ENCODE measurements at regions not wholly inside any gene's neighbourhood (a gene's known extent, or its start where the extent isn't known, plus 50 kb on each side); places are given as distances from the start of the nearest gene placed in this dataset.
"Not testable (repeated sequence)": the region's sequence is repeated elsewhere in the genome, so short reads cannot be mapped to it uniquely, and the experiment has no call there.

DNA sequence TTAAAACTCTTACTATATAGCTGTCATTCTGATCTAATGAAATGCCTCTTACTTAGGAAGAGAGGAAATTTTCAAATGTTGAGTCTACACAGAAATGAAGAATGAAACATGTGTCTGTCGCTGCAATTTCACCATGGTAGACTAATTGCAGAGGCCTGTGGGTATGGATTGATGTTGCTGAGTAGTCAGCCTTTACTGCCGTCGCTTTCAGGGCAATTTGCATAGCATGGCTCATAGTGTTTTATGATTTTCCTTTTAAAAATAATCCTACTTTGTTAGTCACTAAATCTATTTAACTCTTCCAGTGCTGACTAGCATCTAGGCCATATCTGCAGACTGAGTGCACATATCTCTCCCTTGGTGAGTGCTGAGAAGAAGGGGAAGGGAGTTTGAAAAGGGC, 819.2 kb downstream of the SATB2 start:
- no peaks in the 10 kb centered on the region for H3K4me1 Mint-ChIP-seq (ENCODE audit: low read depth)

DNA sequence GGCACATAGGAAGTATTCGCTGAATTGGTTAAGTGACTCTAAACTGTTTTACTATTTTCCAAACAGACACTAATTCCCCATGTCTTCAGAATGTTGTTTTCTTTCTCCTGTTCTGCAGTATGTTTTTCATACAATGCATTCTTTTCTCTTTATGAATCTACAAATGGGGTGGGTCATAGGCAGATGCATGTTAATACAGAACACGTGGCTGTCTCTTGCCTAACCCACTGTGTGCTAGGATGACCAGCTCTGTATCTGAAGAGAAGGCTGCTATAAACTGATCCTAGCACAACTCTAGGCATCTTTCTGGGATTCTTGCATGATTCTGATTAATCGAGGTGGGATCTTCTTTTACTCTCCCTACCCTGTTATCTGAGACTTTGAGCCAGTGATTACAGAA, 826.0 kb downstream of the PLCL1 start:
- DNase-seq = no peak
- H3K27ac Mint-ChIP-seq = no peak overlapping the region
- no peaks in the 10 kb centered on the region for H3K4me1 Mint-ChIP-seq (ENCODE audit: low read depth)
- no peaks in the 10 kb centered on the region for H3K36me3 Mint-ChIP-seq (ENCODE audit: low read depth)
- H3K9me3 Mint-ChIP-seq = no peaks in the 10 kb centered on the region
- peaks cover 3% of the 10 kb centered on the region for H3K27me3 Mint-ChIP-seq
- no peak overlapping the region for H3K4me3 Mint-ChIP-seq

More for the DNA sequence above, 819.2 kb downstream of the SATB2 start:
- no peaks in the 10 kb centered on the region for H3K9me3 Mint-ChIP-seq
- H3K27me3 Mint-ChIP-seq = no peaks in the 10 kb centered on the region
- H3K4me3 Mint-ChIP-seq = no peak overlapping the region
- H3K36me3 Mint-ChIP-seq (ENCODE audit: low read depth) = no peaks in the 10 kb centered on the region
- no peak overlapping the region for H3K27ac Mint-ChIP-seq
- no peak for DNase-seq

DNA sequence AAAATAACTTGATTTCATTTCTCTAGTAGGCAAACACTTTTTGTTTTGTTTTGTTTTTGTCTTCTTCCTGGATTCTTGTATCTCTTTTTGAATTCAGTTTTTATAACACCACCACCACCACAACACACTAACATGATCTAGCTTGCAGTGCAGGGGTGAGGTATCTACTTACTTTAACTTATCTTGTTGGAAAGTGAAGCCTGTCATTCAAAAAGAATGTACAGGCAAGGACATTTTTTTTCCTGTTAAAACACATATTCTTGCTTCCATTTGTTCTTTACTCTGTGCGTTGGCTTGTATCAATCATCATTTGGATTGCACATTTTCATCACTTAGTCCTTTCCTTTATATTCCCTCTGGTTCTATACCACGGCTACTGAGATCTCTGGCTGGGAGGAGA, 824.2 kb downstream of the PLCL1 start:
- Mint-ChIP-seq H3K27ac (no peak overlapping the region), H3K4me1 (ENCODE audit: low read depth) (no peaks in the 10 kb centered on the region), H3K9me3 (no peaks in the 10 kb centered on the region), H3K4me3 (no peak overlapping the region), H3K27me3 (peaks cover 3% of the 10 kb centered on the region), H3K36me3 (ENCODE audit: low read depth) (no peaks in the 10 kb centered on the region)
- no peak for DNase-seq

DNA sequence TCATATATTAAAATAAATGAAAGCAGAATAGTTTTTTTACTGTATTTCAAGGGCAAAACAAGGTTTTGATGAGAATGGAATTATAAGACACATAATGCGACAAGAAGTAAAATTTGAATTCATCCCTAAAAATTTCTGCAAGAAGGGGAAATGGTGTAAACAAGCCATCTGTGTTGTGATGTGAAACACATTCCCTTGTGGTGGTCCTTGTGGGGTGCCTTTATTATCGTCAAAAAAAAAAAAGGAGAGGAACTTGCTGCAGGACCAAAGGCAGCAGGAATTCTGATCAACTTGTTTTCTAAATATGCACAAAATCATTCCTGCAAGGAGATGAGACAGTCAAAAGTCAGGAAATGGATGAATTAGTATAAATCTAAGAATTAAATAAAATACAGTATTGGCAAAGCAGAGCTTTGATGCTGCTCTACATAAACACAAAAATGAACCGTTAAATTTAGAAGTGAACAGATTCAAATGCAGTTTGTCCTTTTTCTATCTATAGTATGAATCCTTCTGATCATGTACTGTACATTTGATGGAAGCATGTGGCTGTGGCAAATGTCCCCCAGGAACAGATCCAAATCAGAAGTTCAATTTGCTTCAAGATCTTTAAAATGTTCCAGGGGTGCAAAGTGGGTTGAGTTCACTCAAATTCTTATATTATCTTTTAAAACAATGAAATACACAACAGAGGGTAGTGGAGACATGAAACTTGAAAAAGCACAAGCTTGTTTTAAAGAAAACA, 818.8 kb downstream of the PLCL1 start:
- DNase-seq = no peak
- Mint-ChIP-seq H3K36me3 (ENCODE audit: low read depth) (no peaks in the 10 kb centered on the region), H3K27ac (no peak overlapping the region), H3K27me3 (no peaks in the 10 kb centered on the region), H3K4me1 (ENCODE audit: low read depth) (no peaks in the 10 kb centered on the region), H3K4me3 (no peak overlapping the region), H3K9me3 (no peaks in the 10 kb centered on the region)

DNA sequence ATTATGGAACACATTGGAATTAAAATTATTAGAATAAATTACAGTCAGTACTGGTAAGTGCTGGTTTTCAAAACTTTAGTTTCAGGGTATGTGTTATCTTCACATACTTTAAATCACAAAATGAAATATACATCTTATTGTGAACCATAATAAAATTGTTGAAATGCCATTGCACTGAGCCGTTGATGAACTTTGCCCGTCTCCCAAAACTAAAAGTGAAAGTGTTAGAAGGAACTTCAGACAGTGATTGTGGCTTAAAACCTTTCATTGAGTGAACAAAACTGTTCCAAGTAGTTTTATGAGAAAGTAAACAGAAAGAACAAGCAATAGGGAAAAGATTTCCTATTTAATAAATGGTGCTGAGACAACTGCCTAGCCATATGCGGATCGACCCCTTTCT, 811.6 kb downstream of the PLCL1 start:
- Mint-ChIP-seq H3K4me1 (ENCODE audit: low read depth) (no peaks in the 10 kb centered on the region), H3K4me3 (no peak overlapping the region), H3K27ac (no peak overlapping the region), H3K27me3 (no peaks in the 10 kb centered on the region), H3K9me3 (no peaks in the 10 kb centered on the region), H3K36me3 (ENCODE audit: low read depth) (no peaks in the 10 kb centered on the region)
- no peak for DNase-seq

DNA sequence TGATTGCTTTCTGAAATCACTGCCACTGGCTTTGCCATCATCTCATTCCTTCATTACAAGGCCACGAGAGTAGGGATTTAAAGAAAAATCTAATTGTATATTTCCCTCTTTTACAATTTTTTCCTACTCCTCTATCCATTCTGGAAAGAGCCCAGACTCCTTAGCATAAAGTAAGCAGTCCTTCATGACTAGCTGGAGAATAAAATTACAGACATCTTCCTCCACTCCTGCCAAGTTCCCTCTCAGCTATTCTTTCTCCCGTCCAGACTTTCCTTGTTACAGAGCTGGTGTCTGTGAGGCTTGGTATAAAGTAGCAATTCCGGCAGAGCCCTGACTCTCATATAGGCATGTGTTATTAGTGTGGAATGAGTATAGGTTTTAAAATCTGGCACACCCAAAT, 806.8 kb downstream of the PLCL1 start:
- no peaks in the 10 kb centered on the region for H3K36me3 Mint-ChIP-seq (ENCODE audit: low read depth)
- no peak for DNase-seq
- H3K27me3 Mint-ChIP-seq = no peaks in the 10 kb centered on the region
- no peak overlapping the region for H3K4me3 Mint-ChIP-seq
- H3K27ac Mint-ChIP-seq = no peak overlapping the region
- H3K9me3 Mint-ChIP-seq = no peaks in the 10 kb centered on the region
- H3K4me1 Mint-ChIP-seq (ENCODE audit: low read depth) = no peaks in the 10 kb centered on the region

DNA sequence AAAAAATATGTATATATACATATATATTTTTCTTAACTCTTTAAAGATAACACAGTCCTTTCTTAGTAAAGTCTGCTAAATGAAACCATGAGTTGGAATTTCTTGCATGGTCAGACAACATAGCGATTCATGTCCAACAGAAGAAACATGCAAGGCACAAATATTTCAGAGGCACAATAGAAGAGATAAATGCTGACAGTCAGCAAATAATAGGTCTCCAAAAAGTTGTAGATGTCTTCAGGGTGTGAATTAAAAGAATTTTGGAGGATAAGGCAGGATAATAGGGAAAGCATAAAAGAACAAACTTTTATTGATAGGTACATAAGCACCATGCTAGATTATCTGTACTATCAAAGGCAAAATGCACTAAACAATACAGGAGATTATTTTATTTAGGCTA, 800.2 kb downstream of the PLCL1 start:
- DNase-seq = no peak
- Mint-ChIP-seq H3K9me3 (no peaks in the 10 kb centered on the region), H3K27me3 (no peaks in the 10 kb centered on the region), H3K4me1 (ENCODE audit: low read depth) (no peaks in the 10 kb centered on the region), H3K4me3 (no peak overlapping the region), H3K27ac (no peak overlapping the region), H3K36me3 (ENCODE audit: low read depth) (no peaks in the 10 kb centered on the region)

DNA sequence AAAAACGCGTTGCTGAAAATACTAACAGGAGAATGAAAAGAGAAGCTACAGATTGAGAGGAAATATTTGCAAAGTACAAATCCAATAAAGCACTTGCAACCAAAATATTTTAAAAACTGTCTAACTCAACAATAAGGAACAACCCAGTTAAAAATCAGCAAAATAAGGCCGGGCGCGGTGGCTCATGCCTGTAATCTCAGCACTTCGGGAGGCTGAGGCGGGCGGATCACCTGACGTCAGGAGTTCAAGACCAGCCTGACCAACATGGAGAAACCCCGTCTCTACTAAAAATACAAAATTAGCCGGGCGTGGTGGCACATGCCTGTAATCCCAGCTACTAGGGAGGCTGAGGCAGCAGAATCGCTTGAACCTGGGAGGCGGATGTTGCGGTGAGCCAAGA, 798.6 kb downstream of the PLCL1 start:
- not testable (repeated sequence) for H3K27ac Mint-ChIP-seq; DNase-seq; H3K36me3 Mint-ChIP-seq (ENCODE audit: low read depth); H3K4me1 Mint-ChIP-seq (ENCODE audit: low read depth); H3K4me3 Mint-ChIP-seq; H3K9me3 Mint-ChIP-seq; H3K27me3 Mint-ChIP-seq

DNA sequence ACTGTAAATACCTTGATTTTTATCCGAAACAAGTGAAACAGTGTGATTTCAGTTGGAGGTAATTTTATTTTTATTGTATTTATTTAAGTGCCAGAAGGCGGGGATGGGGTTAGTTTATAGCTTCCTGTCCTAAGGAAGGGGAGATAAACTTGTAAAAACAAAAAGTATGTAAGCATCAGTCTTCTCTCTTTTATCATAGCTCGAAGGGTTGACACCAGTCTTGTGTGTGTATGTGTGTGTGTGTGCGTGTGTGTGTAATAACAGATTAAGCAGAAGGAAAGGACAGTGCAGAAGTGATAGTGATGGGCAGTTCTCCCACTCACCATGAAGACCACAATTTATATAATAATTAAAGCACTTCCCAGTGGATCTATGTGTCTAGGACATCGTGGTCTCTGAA, 793.3 kb downstream of the PLCL1 start:
- no peak for DNase-seq
- Mint-ChIP-seq H3K27ac (no peak overlapping the region), H3K9me3 (no peaks in the 10 kb centered on the region), H3K36me3 (ENCODE audit: low read depth) (no peaks in the 10 kb centered on the region), H3K4me1 (ENCODE audit: low read depth) (no peaks in the 10 kb centered on the region), H3K27me3 (no peaks in the 10 kb centered on the region), H3K4me3 (no peak overlapping the region)

DNA sequence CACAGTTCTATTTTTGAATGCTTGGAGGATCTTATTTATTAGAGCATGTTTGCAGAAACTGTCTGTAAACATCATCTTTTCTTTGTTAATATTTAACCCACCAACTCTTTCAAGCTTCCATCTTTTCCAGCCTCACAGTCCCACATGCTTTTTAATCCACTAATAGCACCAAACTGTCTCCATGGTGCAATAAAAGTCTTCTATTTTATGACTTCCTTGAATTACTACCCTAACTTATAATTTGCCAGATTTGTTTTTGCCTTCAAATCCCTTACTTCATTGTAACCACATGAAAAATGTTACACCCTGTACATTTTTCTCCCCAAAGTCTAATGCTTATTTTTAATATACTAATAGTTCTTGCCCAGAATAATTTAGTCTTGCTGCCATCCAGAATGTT, 792.6 kb downstream of the PLCL1 start:
- H3K9me3 Mint-ChIP-seq = no peaks in the 10 kb centered on the region
- no peaks in the 10 kb centered on the region for H3K4me1 Mint-ChIP-seq (ENCODE audit: low read depth)
- H3K27me3 Mint-ChIP-seq = no peaks in the 10 kb centered on the region
- no peaks in the 10 kb centered on the region for H3K36me3 Mint-ChIP-seq (ENCODE audit: low read depth)
- DNase-seq = no peak
- H3K4me3 Mint-ChIP-seq = no peak overlapping the region
- H3K27ac Mint-ChIP-seq = no peak overlapping the region

DNA sequence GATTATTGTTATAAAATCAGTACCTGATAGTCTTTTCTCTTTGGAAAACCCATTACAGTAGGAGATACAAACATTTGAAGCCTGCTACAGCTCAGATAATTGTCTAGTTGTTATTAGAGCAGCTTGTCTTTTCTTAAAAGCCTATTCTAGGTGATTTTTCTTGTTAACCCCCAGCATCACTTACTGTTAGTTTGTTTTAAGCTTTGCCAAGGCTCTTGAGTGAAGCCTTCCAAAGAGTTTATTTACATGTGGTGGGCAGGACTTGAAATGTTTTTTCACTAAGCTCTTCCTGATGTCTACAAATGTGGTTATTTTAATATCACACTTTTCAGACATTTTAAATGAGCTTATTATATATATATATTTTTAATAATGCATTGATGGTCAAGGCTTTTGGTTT, 791.3 kb downstream of the PLCL1 start:
- Mint-ChIP-seq H3K9me3 (no peaks in the 10 kb centered on the region), H3K36me3 (ENCODE audit: low read depth) (no peaks in the 10 kb centered on the region), H3K4me1 (ENCODE audit: low read depth) (no peaks in the 10 kb centered on the region), H3K27me3 (no peaks in the 10 kb centered on the region), H3K4me3 (no peak overlapping the region), H3K27ac (no peak overlapping the region)
- no peak for DNase-seq

DNA sequence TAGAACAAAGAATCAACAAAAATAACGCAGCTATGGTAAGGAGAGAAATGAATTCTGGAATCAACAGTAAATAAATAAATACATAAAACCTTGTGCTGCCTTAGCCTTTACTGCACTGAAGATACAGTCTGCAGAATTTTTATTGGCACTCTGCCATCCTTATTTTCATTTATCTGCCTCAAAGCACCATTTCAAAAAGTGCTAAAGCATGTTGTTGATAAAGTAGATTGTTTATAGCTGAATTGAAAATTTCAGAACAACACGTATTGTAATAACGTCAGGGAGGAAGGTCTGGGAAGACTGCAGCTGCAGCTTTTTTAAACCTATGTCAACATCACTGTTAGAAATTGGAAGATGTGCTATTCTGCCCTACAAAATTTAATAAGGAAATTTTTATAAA, 787.2 kb downstream of the PLCL1 start:
- no peaks in the 10 kb centered on the region for H3K4me1 Mint-ChIP-seq (ENCODE audit: low read depth)
- H3K27ac Mint-ChIP-seq = no peak overlapping the region
- H3K27me3 Mint-ChIP-seq = no peaks in the 10 kb centered on the region
- no peaks in the 10 kb centered on the region for H3K9me3 Mint-ChIP-seq
- no peak overlapping the region for H3K4me3 Mint-ChIP-seq
- no peaks in the 10 kb centered on the region for H3K36me3 Mint-ChIP-seq (ENCODE audit: low read depth)
- no peak for DNase-seq

DNA sequence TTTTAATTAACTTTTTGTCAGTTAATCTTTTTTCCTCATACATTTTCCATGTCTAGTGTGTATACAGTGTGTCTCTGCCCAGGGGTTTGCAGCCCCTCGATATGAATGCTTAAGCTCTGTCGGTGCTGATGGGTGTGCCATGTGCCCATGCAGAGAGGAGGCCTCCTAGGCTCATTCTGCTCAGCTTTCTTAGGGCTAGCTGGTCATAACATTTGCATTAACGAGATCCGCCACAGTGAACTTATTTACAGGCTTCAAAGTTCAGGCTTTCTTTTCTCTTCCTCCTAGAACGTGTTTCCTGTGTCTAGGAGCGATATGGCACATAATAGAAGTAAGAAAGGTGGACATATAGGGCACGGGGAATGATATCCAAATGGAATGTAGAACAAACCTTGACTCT, 783.3 kb downstream of the PLCL1 start:
- Mint-ChIP-seq H3K9me3 (no peaks in the 10 kb centered on the region), H3K4me3 (no peak overlapping the region), H3K27me3 (no peaks in the 10 kb centered on the region), H3K4me1 (ENCODE audit: low read depth) (no peaks in the 10 kb centered on the region), H3K27ac (no peak overlapping the region), H3K36me3 (ENCODE audit: low read depth) (no peaks in the 10 kb centered on the region)
- DNase-seq = no peak

DNA sequence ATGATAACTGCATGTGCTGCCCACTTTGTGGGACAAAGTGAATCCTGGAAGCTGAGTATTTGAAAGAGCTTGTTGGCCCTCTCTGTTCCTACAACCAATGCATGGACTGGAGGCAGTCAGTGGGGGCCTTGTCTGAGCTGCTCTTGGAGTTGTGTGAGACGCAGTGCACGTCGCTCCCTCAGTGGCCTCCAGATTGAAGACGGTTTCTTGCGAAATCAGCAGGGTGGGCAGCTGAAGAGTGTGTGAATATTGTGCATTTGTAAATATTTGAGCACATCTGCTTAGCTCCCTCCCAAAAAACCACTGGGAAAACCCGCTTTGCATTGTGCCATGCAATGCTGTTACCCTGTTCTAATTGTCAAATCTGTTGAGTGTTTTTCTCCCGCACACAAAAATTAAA, 782.8 kb downstream of the PLCL1 start:
- no peaks in the 10 kb centered on the region for H3K4me1 Mint-ChIP-seq (ENCODE audit: low read depth)
- no peaks in the 10 kb centered on the region for H3K36me3 Mint-ChIP-seq (ENCODE audit: low read depth)
- no peak overlapping the region for H3K4me3 Mint-ChIP-seq
- H3K27me3 Mint-ChIP-seq = no peaks in the 10 kb centered on the region
- H3K27ac Mint-ChIP-seq = no peak overlapping the region
- DNase-seq = no peak
- no peaks in the 10 kb centered on the region for H3K9me3 Mint-ChIP-seq

DNA sequence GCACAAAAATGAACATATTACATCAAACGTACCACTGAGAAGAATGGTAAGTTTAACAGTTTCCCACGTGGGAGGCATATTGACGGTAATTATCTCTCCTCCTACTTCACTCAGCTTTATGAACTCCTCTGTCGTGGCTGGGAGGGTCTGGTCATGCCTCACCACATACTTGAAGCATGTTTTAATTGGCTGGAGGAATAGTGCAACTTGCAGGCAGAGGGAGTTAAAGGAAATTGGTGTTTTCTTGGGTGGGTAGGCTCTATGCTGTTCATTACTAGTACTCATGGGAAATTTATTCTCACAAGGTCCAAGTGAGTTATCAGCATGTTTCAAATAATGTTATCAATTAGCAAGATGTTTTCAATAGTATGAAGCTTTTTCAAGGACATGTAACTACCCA, 767.0 kb downstream of the PLCL1 start:
- H3K4me1 Mint-ChIP-seq (ENCODE audit: low read depth) = no peaks in the 10 kb centered on the region
- no peaks in the 10 kb centered on the region for H3K27me3 Mint-ChIP-seq
- H3K27ac Mint-ChIP-seq = no peak overlapping the region

DNA sequence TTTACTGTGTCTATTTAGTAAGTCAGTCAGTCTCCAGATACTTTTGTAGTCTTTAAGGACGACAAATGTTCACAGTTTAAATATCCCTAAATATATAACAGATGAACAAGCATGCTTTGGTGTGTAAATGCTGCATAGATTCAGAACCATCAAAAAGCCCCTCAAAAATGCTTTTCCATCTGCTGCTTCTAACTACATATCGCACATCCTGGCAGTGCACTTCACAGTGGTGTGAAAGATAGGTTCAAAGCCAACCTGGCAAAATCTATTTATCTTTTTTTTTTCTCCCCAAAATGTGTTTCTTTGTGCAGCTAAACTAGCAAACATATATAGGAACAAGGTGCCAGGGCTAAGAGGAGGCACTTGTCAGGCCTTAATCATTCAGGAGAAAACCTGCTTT, 753.8 kb downstream of the PLCL1 start:
- Mint-ChIP-seq H3K27me3 (no peaks in the 10 kb centered on the region), H3K9me3 (peaks cover 15% of the 10 kb centered on the region)
- no peak for DNase-seq

More for the DNA sequence above, 767.0 kb downstream of the PLCL1 start:
- Mint-ChIP-seq H3K9me3 (peaks cover 3% of the 10 kb centered on the region), H3K36me3 (ENCODE audit: low read depth) (no peaks in the 10 kb centered on the region), H3K4me3 (no peak overlapping the region)
- DNase-seq = no peak

More for the DNA sequence above, 753.8 kb downstream of the PLCL1 start:
- Mint-ChIP-seq H3K27ac (no peak overlapping the region), H3K36me3 (ENCODE audit: low read depth) (no peaks in the 10 kb centered on the region), H3K4me3 (no peak overlapping the region), H3K4me1 (ENCODE audit: low read depth) (no peaks in the 10 kb centered on the region)
